ENCODE measurements at regions not wholly inside any gene's neighbourhood (a gene's known extent, or its start where the extent isn't known, plus 50 kb on each side); places are given as distances from the start of the nearest gene placed in this dataset.

- no peak for TF ChIP-seq ZNF384 (IDR thresholded peaks at IDR 0.05)
- no peak for TF ChIP-seq FOXK2 (IDR thresholded peaks at IDR 0.05)
- no peak for TF ChIP-seq SUZ12 (IDR thresholded peaks at IDR 0.05)
- no peak for TF ChIP-seq ELF4 (IDR thresholded peaks at IDR 0.05)
- TF ChIP-seq BHLHE40 (IDR thresholded peaks at IDR 0.05; ENCODE audit: borderline replicate concordance): no peak
- no peak for TF ChIP-seq FOXM1 (IDR thresholded peaks at IDR 0.05; ENCODE audit: borderline replicate concordance)
- no peak for TF ChIP-seq SP1 (IDR thresholded peaks at IDR 0.05)
- TF ChIP-seq HDGF (IDR thresholded peaks at IDR 0.05; ENCODE audit: borderline replicate concordance): no peak
- TF ChIP-seq NFRKB (IDR thresholded peaks at IDR 0.05): no peak
- TF ChIP-seq L3MBTL2 (conservative IDR thresholded peaks at IDR 0.05): no peak
- no peak for TF ChIP-seq TARDBP (IDR thresholded peaks at IDR 0.05)
These were observed 156.5 kb upstream of the TMEM161B start for GRCh38 chr5:88425124-88425523.

Data from HEK293T (cell line).